GM18520 (cell line): ENCODE measurements at regions not wholly inside any gene's neighbourhood (a gene's known extent, or its start where the extent isn't known, plus 50 kb on each side); places are given as distances from the start of the nearest gene placed in this dataset.
A peak's percentile ranks its signal among the peaks of the same experiment; 100 is the strongest.

ENCODE experiments used
- ATAC-seq: cut with Tn5 transposase; IDR thresholded peaks from one replicate; pipeline ENCODE4 v1.9.1; 2021; ENCODE audit not compliant: unreplicated experiment

DNA sequence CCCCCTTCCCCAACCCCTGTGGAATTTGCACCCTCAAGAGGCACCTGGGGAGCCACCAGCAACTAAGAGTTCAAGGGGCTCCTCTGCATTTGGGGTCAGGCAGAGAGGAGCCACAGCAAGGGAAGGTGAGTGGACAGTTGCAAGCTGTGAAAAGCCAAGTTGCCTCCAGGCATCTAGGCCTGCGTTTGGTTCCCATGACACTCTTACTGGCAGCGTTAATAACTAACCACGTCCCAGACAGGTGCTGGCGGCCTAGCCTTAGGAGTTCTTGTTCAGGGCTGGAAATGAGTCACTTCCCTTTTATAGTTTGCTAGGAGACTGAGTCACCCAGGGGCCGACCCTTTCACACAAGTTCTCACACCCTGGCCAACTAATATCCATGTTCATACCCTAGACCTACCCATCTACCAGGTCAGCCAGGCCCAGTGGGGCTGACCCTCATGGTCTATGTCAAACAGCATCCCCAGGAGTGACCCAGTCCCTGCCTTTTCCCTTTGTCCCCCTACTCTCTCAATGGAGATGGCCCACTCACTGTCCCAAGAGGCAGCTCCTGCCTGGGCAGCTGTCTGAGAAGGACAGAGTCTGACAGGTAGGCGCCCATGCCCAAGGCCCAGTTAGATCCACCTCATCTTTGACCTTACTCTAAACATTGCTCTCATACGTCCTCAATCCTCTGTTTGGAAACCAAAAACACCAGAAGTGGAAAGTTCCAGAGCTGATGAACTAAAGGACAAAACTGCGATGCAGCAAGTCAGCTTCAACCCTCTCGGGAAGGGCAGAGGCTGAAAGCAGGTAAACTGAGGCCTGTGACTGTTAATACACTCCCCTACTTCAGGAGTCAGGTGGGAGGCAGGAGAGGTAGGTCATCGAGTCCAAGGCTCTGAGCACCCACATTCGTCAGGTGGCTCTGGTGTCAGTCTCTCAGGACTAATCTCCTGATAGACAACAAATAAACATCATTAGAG lies 300.6 kb downstream of the SOX9 start:
- peak; percentile 38 for ATAC-seq

DNA sequence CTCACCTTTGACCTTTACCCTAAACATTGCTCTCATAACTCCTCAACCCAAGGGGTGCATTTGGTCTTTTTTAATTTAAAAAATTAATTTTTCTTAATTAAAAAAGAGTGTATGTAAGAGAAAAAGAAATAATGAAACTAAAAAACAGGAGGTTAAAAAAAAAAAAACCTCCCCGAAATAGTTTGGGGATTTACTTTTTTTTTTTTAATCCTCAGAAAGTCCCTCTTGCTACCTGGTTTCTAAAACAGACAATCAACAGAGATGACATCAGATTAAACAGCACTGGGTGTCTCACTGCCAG lies 301.3 kb downstream of the SOX9 start:
- no peak for ATAC-seq

- ATAC-seq = peak; percentile 36
These were observed 301.9 kb downstream of the SOX9 start for GRCh38 chr17:72422505-72423285.

GRCh38 chr17:72423286-72423589 lies 302.4 kb downstream of the SOX9 start:
- ATAC-seq = no peak

DNA sequence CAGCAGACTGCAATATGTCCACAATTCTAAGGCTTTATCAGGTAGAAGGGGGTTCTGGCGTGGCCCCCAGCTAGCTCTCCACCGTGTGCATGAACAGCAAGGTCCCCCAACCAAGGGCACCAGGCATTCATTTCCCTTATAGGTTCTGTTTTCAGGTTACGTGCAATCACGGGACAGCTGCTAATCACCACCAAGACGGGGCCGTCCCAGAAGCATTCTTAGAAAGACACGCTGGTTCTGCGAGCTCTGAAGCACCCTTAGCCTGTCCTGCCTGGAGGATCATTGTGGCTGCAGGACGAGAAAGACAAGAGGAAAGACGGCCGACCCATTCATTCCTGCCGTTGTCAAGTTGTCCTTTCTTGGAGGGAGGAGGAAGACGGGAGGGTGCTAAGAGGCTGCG lies 302.9 kb downstream of the SOX9 start:
- ATAC-seq = no peak

DNA sequence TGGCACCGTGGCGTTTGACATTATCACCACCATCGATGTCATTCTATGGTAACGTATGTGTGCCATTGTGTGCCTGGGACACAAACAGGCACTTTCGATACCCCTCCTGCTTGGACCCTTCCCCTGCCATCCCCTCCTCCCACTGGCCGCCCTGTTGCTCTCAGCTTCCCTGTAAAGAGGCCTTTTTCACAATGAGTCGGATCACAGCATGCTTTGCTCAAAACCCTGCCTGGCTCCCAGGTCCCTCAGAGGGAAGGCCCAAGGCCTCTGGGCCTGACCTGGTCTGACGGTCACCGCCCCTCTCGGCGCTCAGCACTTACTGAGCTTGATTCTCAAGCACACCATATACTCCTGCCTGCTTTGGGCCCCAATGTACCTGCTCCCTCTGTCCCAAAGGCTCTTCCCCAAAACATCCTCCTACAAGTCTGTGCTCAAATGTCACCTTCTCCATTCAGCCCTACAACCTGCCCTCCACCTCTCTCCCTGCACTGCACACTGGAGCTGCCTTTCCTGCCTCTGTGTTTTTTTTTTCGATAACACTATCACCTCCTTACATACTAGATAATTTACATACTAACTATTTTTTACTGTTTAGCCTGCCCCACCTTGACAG lies 303.8 kb downstream of the SOX9 start:
- ATAC-seq = no peak

GRCh38 chr17:72425133-72425793 lies 304.4 kb downstream of the SOX9 start:
- no peak for ATAC-seq

GRCh38 chr17:72425794-72426168 lies 305.0 kb downstream of the SOX9 start:
- no peak for ATAC-seq

GRCh38 chr17:72426321-72426720 lies 305.5 kb downstream of the SOX9 start:
- no peak for ATAC-seq

GRCh38 chr17:72426948-72427760 lies 306.3 kb downstream of the SOX9 start:
- no peak for ATAC-seq

DNA sequence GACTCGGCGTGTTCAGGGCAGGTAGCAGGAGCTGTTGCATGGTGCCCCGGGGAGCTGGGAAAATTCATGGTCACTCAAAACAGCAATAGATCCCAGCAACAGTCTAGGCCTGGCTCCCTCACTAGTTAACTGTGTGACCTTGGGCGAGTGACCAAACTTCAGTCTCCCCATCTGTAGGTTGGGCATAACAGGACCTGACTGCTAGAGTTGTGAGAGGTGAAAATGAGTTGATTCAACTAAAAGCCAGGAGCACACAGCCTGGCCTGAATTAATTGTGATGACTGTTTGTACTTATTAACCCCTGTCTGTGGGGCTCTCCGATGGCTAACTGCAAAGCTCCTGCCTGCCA lies 306.9 kb downstream of the SOX9 start:
- no peak for ATAC-seq

GRCh38 chr17:72429066-72429638 lies 308.3 kb downstream of the SOX9 start:
- ATAC-seq = no peak

GRCh38 chr17:72430611-72431432 lies 310.0 kb downstream of the SOX9 start:
- ATAC-seq = no peak

GRCh38 chr17:72432143-72432621 lies 311.4 kb downstream of the SOX9 start:
- ATAC-seq = no peak

- ATAC-seq = no peak
These were observed 312.1 kb downstream of the SOX9 start for GRCh38 chr17:72432881-72433280.

- no peak for ATAC-seq
These were observed 313.0 kb downstream of the SOX9 start for GRCh38 chr17:72433797-72434196.

DNA sequence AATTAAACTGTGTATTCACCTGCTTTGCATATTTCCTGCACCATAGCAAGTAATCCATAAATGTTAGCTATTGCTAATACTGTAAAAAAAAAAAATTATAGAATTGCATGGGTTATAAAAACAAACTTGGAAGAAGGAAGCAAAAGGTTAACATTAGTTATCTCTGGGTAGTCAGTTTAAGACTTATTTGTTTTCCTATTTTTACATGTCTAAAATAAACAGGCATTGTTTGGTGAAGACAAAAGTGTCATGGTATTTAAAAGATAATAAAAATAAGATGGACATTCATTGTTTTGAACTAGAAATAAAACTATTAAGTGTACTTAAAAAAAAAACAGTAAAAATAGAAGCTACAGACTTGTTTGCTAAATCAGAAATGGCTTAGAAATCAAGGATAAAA lies 313.8 kb downstream of the SOX9 start:
- ATAC-seq = no peak

GRCh38 chr17:72434991-72435618 lies 314.3 kb downstream of the SOX9 start:
- no peak for ATAC-seq

GRCh38 chr17:72438783-72439182 lies 318.0 kb downstream of the SOX9 start:
- ATAC-seq = no peak
